Small intestine (tissue), 7 donors: ENCODE measurements at regions not wholly inside any gene's neighbourhood (a gene's known extent, or its start where the extent isn't known, plus 50 kb on each side); places are given as distances from the start of the nearest gene placed in this dataset.
"Not testable (repeated sequence)": the region's sequence is repeated elsewhere in the genome, so short reads cannot be mapped to it uniquely, and the experiment has no call there.

Experiments
- DNase-seq, 2 donors: peaks; one replicate each; pipeline versions ENCODE4 v3.0.0 to v3.0.0-alpha.2; 2013
- FAIRE-seq: peaks from 2 replicates; lab custom pipeline; 2012; peaks lifted over from hg19 to GRCh38; lab: Jason Lieb, UNC
- H3K27ac ChIP-seq, 3 donors: one replicate each; pipeline ENCODE4 v1.5.1; 2013; ENCODE audit warnings: low read length in 2 of 3, mild to moderate bottlenecking in 2 of 3, control low read depth in 1 of 3, inconsistent platforms in 1 of 3, low read depth in 1 of 3, moderate library complexity in 1 of 3
- H3K27me3 ChIP-seq, 3 donors: one replicate each; pipeline ENCODE4 v1.6.1; 2013; ENCODE audit warnings: low read length in 3 of 3, inconsistent platforms in 1 of 3; ENCODE audit not compliant: control insufficient read depth in 3 of 3, insufficient read depth in 3 of 3
- H3K36me3 ChIP-seq, 3 donors: one replicate each; pipeline ENCODE4 v1.6.1; 2013; ENCODE audit warnings: low read length in 3 of 3, inconsistent platforms in 1 of 3, low read depth in 1 of 3, mild to moderate bottlenecking in 1 of 3, moderate library complexity in 1 of 3; ENCODE audit not compliant: control insufficient read depth in 3 of 3, insufficient read depth in 2 of 3
- H3K4me1 ChIP-seq, 3 donors: one replicate each; pipeline ENCODE4 v1.6.1; 2013; ENCODE audit warnings: low read length in 2 of 3, inconsistent platforms in 1 of 3, low read depth in 1 of 3, mild to moderate bottlenecking in 1 of 3, moderate library complexity in 1 of 3; ENCODE audit not compliant: control insufficient read depth in 3 of 3, insufficient read depth in 2 of 3
- H3K4me3 ChIP-seq, 3 donors: one replicate each; pipeline ENCODE4 v1.5.1; 2013; ENCODE audit warnings: low read length in 3 of 3, control low read depth in 1 of 3, inconsistent platforms in 1 of 3, low read depth in 1 of 3, mild to moderate bottlenecking in 1 of 3, moderate library complexity in 1 of 3
- H3K9me3 ChIP-seq, 2 donors: one replicate each; pipeline ENCODE4 v1.6.1; 2013; ENCODE audit warnings: low read depth in 1 of 2, low read length in 1 of 2; ENCODE audit not compliant: control insufficient read depth in 2 of 2, insufficient read depth in 1 of 2
- WGBS, 3 donors: extraction: QIAGEN DNeasy Blood & Tissue Kit; methylation state at CpG; one replicate each; pipeline ENCODE4 v1.1.7; 2013; 5-methylcytosine and 5-hydroxymethylcytosine counted together
- donor health status: healthy with polysubstance abuse.
- donor health status: control.
- donor health status: control.
- donor health status: Bipolar disorder and iron deficiency.
- donor health status: healthy.

GRCh38 chr1:146784212-146784940 is 153.7 kb upstream of the NBPF12 start:
- H3K4me3 ChIP-seq, FAIRE-seq, H3K9me3 ChIP-seq, H3K4me1 ChIP-seq, H3K27ac ChIP-seq, H3K36me3 ChIP-seq, H3K27me3 ChIP-seq, DNase-seq: not testable (repeated sequence)
- WGBS, 3 donors, result 70 to 92% (median 84%) methylated on average over 1 of the region's 3 CpGs

GRCh38 chr1:146781235-146781634 is 156.9 kb upstream of the NBPF12 start:
- H3K4me1 ChIP-seq, DNase-seq, H3K4me3 ChIP-seq, H3K9me3 ChIP-seq, FAIRE-seq, H3K27me3 ChIP-seq, H3K27ac ChIP-seq, H3K36me3 ChIP-seq: not testable (repeated sequence)
- 70 to 76% (median 72%) methylated on average over 7 of the region's 7 CpGs for WGBS, 3 donors

- H3K36me3 ChIP-seq, H3K9me3 ChIP-seq, H3K27me3 ChIP-seq, H3K27ac ChIP-seq, FAIRE-seq, H3K4me3 ChIP-seq, H3K4me1 ChIP-seq: not testable (repeated sequence)
- peak in 1 of 2 donors; percentile 5 for DNase-seq
- 64 to 89% (median 75%) methylated on average over 7 to 10 of the region's 13 CpGs for WGBS, 3 donors
These were observed 160.1 kb upstream of the NBPF12 start for GRCh38 chr1:146777826-146778602.

GRCh38 chr1:146774988-146775387 is 163.1 kb upstream of the NBPF12 start:
- not testable (repeated sequence) for H3K4me3 ChIP-seq, H3K27me3 ChIP-seq, H3K27ac ChIP-seq, FAIRE-seq, DNase-seq, H3K36me3 ChIP-seq, H3K4me1 ChIP-seq, H3K9me3 ChIP-seq
- 59 to 81% (median 79%) methylated on average over 3 to 4 of the region's 6 CpGs for WGBS, 3 donors

- H3K4me1 ChIP-seq, H3K4me3 ChIP-seq, FAIRE-seq, H3K9me3 ChIP-seq, H3K27ac ChIP-seq, DNase-seq, H3K27me3 ChIP-seq, H3K36me3 ChIP-seq: not testable (repeated sequence)
- WGBS, 3 donors, result 56 to 83% (median 56%) methylated on average over 7 of the region's 7 CpGs
These were observed 163.9 kb upstream of the NBPF12 start for GRCh38 chr1:146774271-146774670.

- not testable (repeated sequence) for H3K4me1 ChIP-seq, DNase-seq, FAIRE-seq, H3K27me3 ChIP-seq, H3K27ac ChIP-seq, H3K36me3 ChIP-seq, H3K9me3 ChIP-seq, H3K4me3 ChIP-seq
- 84 to 93% (median 88%) methylated on average over 14 to 16 of the region's 16 CpGs for WGBS, 3 donors
These were observed 166.7 kb upstream of the NBPF12 start for GRCh38 chr1:146771409-146771808.

- not testable (repeated sequence) for H3K9me3 ChIP-seq, H3K27ac ChIP-seq, DNase-seq, H3K27me3 ChIP-seq, H3K36me3 ChIP-seq, H3K4me3 ChIP-seq, H3K4me1 ChIP-seq, FAIRE-seq
- WGBS, 3 donors, result no CpG with 5 or more reads among the region's 3 CpGs
These were observed 167.1 kb upstream of the NBPF12 start for GRCh38 chr1:146770998-146771397.

- H3K36me3 ChIP-seq, H3K27ac ChIP-seq, H3K27me3 ChIP-seq, H3K4me1 ChIP-seq, FAIRE-seq, H3K4me3 ChIP-seq, H3K9me3 ChIP-seq, DNase-seq: not testable (repeated sequence)
- WGBS, 3 donors, result no CpG with 5 or more reads among the region's 5 CpGs
These were observed 174.9 kb upstream of the NBPF12 start for GRCh38 chr1:146763234-146763633.
